ENCODE measurements at regions not wholly inside any gene's neighbourhood (a gene's known extent, or its start where the extent isn't known, plus 50 kb on each side); places are given as distances from the start of the nearest gene placed in this dataset.

- no peak for TF ChIP-seq CTCF (IDR thresholded peaks at IDR 0.05; ENCODE audit: low read depth, low read length)
- DNase-seq (ENCODE audit: extremely low read depth, low read depth), result no peak
These were observed 134.6 kb upstream of the LRRC7 start for GRCh38 chr1:69433073-69433472.

GRCh38 chr1:69436151-69436550 is 131.6 kb upstream of the LRRC7 start:
- DNase-seq (ENCODE audit: extremely low read depth, low read depth), result no peak
- no peak for TF ChIP-seq CTCF (IDR thresholded peaks at IDR 0.05; ENCODE audit: low read depth, low read length)

- DNase-seq (ENCODE audit: extremely low read depth, low read depth), result no peak
- no peak for TF ChIP-seq CTCF (IDR thresholded peaks at IDR 0.05; ENCODE audit: low read depth, low read length)
These were observed 129.5 kb upstream of the LRRC7 start for GRCh38 chr1:69438056-69438795.

GRCh38 chr1:69441496-69441895 is 126.2 kb upstream of the LRRC7 start:
- TF ChIP-seq CTCF (IDR thresholded peaks at IDR 0.05; ENCODE audit: low read depth, low read length), result no peak
- no peak for DNase-seq (ENCODE audit: extremely low read depth, low read depth)

GRCh38 chr1:69451196-69451595 is 116.5 kb upstream of the LRRC7 start:
- no peak for TF ChIP-seq CTCF (IDR thresholded peaks at IDR 0.05; ENCODE audit: low read depth, low read length)
- DNase-seq (ENCODE audit: extremely low read depth, low read depth), result no peak

- no peak for DNase-seq (ENCODE audit: extremely low read depth, low read depth)
- TF ChIP-seq CTCF (IDR thresholded peaks at IDR 0.05; ENCODE audit: low read depth, low read length), result no peak
These were observed 112.0 kb upstream of the LRRC7 start for GRCh38 chr1:69455718-69456117.

GRCh38 chr1:69459244-69459643 is 108.5 kb upstream of the LRRC7 start:
- no peak for DNase-seq (ENCODE audit: extremely low read depth, low read depth)
- TF ChIP-seq CTCF (IDR thresholded peaks at IDR 0.05; ENCODE audit: low read depth, low read length), result no peak; the same call in 1 of the 2 replicates

Data from AG09319 (cell line).